SK-N-SH (cell line): ENCODE measurements at regions not wholly inside any gene's neighbourhood (a gene's known extent, or its start where the extent isn't known, plus 50 kb on each side); places are given as distances from the start of the nearest gene placed in this dataset.

Experiments
- CTCF ChIA-PET: fragments of 300-600, 350-600 bp; formaldehyde crosslinking; extraction: SDS; loops from one replicate; lab custom pipeline; 2021; lab: Yijun Ruan, JAX
- POLR2A ChIA-PET: fragments of 350-600 bp; sonication (Branson Sonifier 250); formaldehyde crosslinking; extraction: SDS; loops from one replicate; lab custom pipeline; 2020; ENCODE audit warnings: antibody characterized with exemption, inconsistent platforms; lab: Yijun Ruan, JAX
- DNase-seq: peaks from one replicate; pipeline ENCODE4 v3.0.0; 2012
- H2AFZ ChIP-seq: fragments of 200-600 bp; sonication (generic); 2 replicates; pipeline ENCODE4 v1.8.1; 2016; ENCODE audit warnings: antibody characterized with exemption, mild to moderate bottlenecking, low read depth
- H3F3A ChIP-seq: fragments of 200-600 bp; sonication (generic); replicated peaks from 2 replicates; pipeline ENCODE3; 2016; ENCODE audit warnings: antibody characterized with exemption, mild to moderate bottlenecking; ENCODE audit not compliant: insufficient read depth
- H3K27ac ChIP-seq, 2 experiments: fragments of 200-500 bp in 1 of 2; fragments of 200-600 bp in 1 of 2; sonication (Bioruptor generic) in 1 of 2; sonication (generic), shearing (Covaris generic) in 1 of 2; 2 replicates each; pipeline versions ENCODE4 v1.5.1 to v1.6.1; 2014 to 2016; ENCODE audit warnings: low read depth in 2 of 2, inconsistent platforms in 1 of 2, low read length in 1 of 2, mild to moderate bottlenecking in 1 of 2, mixed read lengths in 1 of 2
- H3K27me3 ChIP-seq: fragments of 200-600 bp; sonication (generic), shearing (Covaris generic); 2 replicates; pipeline ENCODE4 v1.6.1; 2016; ENCODE audit warnings: mixed run types; ENCODE audit not compliant: insufficient read depth
- H3K36me3 ChIP-seq, 2 experiments: fragments of 200-500 bp in 1 of 2; fragments of 200-600 bp in 1 of 2; sonication (Bioruptor generic) in 1 of 2; sonication (generic) in 1 of 2; replicated peaks in 1 of 2; 2 replicates each; pipeline versions ENCODE3 to v1.5.1; 2014 to 2016; ENCODE audit warnings: low read length in 1 of 2, mild to moderate bottlenecking in 1 of 2; ENCODE audit not compliant: insufficient read depth in 2 of 2, control insufficient read depth in 1 of 2
- H3K4me1 ChIP-seq, 2 experiments: fragments of 200-500 bp in 1 of 2; fragments of 200-600 bp in 1 of 2; sonication (Bioruptor generic) in 1 of 2; sonication (generic), shearing (Covaris generic) in 1 of 2; 2 replicates each; pipeline versions ENCODE4 v1.5.1 to v1.6.1; 2014 to 2016; ENCODE audit warnings: low read depth in 1 of 2, low read length in 1 of 2, mixed run types in 1 of 2; ENCODE audit not compliant: insufficient read depth in 2 of 2, control insufficient read depth in 1 of 2
- H3K4me2 ChIP-seq: fragments of 200-600 bp; sonication (generic), shearing (Covaris generic); 2 replicates; pipeline ENCODE4 v1.6.1; 2017; ENCODE audit warnings: mixed run types
- H3K4me3 ChIP-seq, 2 experiments: fragments of 200-500 bp in 1 of 2; fragments of 200-600 bp in 1 of 2; sonication (Bioruptor generic) in 1 of 2; sonication (generic), shearing (Covaris generic) in 1 of 2; 2 replicates each; pipeline versions ENCODE4 v1.5.1 to v1.8.1; 2014 to 2016; ENCODE audit warnings: low read depth in 2 of 2, inconsistent platforms in 1 of 2, low read length in 1 of 2, mild to moderate bottlenecking in 1 of 2, mixed read lengths in 1 of 2, moderate library complexity in 1 of 2
- H3K79me2 ChIP-seq: fragments of 200-600 bp; sonication (generic); 2 replicates; pipeline ENCODE4 v1.8.1; 2017; ENCODE audit warnings: mild to moderate bottlenecking; ENCODE audit not compliant: insufficient read depth
- H3K9ac ChIP-seq: fragments of 200-600 bp; sonication (generic); 2 replicates; pipeline ENCODE4 v1.6.1; 2017; ENCODE audit warnings: mixed run types
- H3K9me2 ChIP-seq: fragments of 200-600 bp; sonication (generic); 2 replicates; pipeline ENCODE4 v1.6.1; 2017; ENCODE audit warnings: mixed run types
- H3K9me3 ChIP-seq: fragments of 200-600 bp; sonication (generic); 2 replicates; pipeline ENCODE4 v1.6.1; 2017; ENCODE audit warnings: mixed run types, mild to moderate bottlenecking, moderate library complexity
- H4K20me1 ChIP-seq: fragments of 200-600 bp; sonication (generic); 2 replicates; pipeline ENCODE4 v1.6.1; 2017; ENCODE audit warnings: mild to moderate bottlenecking, mixed run types; ENCODE audit not compliant: insufficient read depth
- CHD2 ChIP-seq: fragments of 150-350 bp; IDR thresholded peaks from 2 replicates; pipeline ENCODE4 v1.6.1; 2018; ENCODE audit warnings: low read length; ENCODE audit not compliant: partially characterized antibody
- ELF1 ChIP-seq: IDR thresholded peaks from 2 replicates; pipeline ENCODE4 v1.4.0; 2012
- EP300 ChIP-seq, 2 experiments: IDR thresholded peaks; 2 replicates each; pipeline versions ENCODE4 v1.4.0 to v1.6.1; 2012; ENCODE audit warnings: borderline replicate concordance in 1 of 2, low read depth in 1 of 2, low read length in 1 of 2
- FOXJ3 ChIP-seq: sonication (generic); formaldehyde crosslinking; IDR thresholded peaks from 2 replicates; pipeline ENCODE4 v1.5.1; 2020; ENCODE audit warnings: mild to moderate bottlenecking, missing genetic modification reagents
- FOXM1 ChIP-seq: IDR thresholded peaks from 2 replicates; pipeline ENCODE4 v1.4.0; 2012; ENCODE audit warnings: low read depth, mild to moderate bottlenecking
- GATA2 ChIP-seq: sonication (generic); formaldehyde crosslinking; IDR thresholded peaks from 2 replicates; pipeline ENCODE4 v1.5.0; 2020; ENCODE audit warnings: mild to moderate bottlenecking, missing genetic modification reagents
- JUND ChIP-seq: IDR thresholded peaks from 2 replicates; pipeline ENCODE4 v1.4.0; 2012
- NRF1 ChIP-seq: IDR thresholded peaks from 2 replicates; pipeline ENCODE4 v1.6.1; 2012; ENCODE audit warnings: low read depth, mild to moderate bottlenecking, low read length
- POLR2AphosphoS5 ChIP-seq: IDR thresholded peaks from 2 replicates; pipeline ENCODE4 v1.6.1; 2012; ENCODE audit warnings: low read depth, low read length
- SIN3A ChIP-seq: IDR thresholded peaks from 2 replicates; pipeline ENCODE4 v1.6.1; 2012; ENCODE audit warnings: low read depth, mild to moderate bottlenecking, low read length, moderate library complexity, borderline replicate concordance
- TCF12 ChIP-seq: IDR thresholded peaks from 2 replicates; pipeline ENCODE4 v1.4.0; 2012
- TEAD4 ChIP-seq: IDR thresholded peaks from 2 replicates; pipeline ENCODE4 v1.4.0; 2012; ENCODE audit warnings: mild to moderate bottlenecking, borderline replicate concordance; ENCODE audit not compliant: insufficient read depth
- WGBS: methylation state at CpG from one replicate; pipeline ENCODE4 v1.1.6; 2017; ENCODE audit warnings: low lambda C conversion rate; 5-methylcytosine and 5-hydroxymethylcytosine counted together
- TF ChIP-seq, protein P1 (sequence below): fragments of 150-350 bp; IDR thresholded peaks from 2 replicates; pipeline ENCODE4 v1.6.1; 2016; ENCODE audit warnings: mild to moderate bottlenecking, low read depth, low read length
- TF ChIP-seq, protein P2 (sequence below): IDR thresholded peaks from 2 replicates; pipeline ENCODE4 v1.4.0; 2012; ENCODE audit warnings: low read depth
- TF ChIP-seq, protein P3 (sequence below): fragments of 150-350 bp; IDR thresholded peaks from 2 replicates; pipeline ENCODE4 v1.6.1; 2017; ENCODE audit warnings: antibody characterized with exemption, low read length, low read depth, borderline replicate concordance
- TF ChIP-seq, protein P4 (sequence below): IDR thresholded peaks from 2 replicates; pipeline ENCODE4 v1.6.1; 2012; ENCODE audit warnings: mild to moderate bottlenecking, low read depth, low read length, moderate library complexity
- TF ChIP-seq, protein P5 (sequence below): IDR thresholded peaks from 2 replicates; pipeline ENCODE4 v1.4.0; 2012; ENCODE audit warnings: low read depth, borderline replicate concordance

DNA sequence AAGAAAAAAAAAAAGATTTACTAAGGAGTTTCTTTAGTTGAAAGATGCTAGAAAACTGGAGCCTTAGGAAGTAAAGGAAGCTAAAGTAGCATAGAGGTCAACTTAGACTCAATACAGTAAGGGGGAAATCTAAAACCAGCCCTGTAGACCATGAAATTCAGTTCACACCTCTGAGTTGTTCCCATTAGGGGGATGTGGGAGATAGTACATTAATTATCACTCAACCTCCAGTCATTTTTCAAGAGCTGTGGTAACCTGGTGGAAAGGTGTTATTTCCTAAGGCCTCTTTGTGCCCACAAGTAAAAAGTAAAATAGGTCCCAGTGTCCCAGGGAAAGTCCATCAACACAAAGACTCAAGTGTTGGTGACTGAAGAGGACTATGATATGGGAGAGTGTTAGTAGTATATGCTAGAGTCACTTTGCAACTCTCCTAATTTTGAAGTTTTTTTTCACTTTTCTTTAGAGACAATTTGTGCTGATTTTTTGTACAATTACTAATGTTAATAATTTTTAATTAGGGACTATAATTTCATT, 1274.4 kb upstream of the EPHA6 start (continued):
- TF ChIP-seq, protein P1, sequence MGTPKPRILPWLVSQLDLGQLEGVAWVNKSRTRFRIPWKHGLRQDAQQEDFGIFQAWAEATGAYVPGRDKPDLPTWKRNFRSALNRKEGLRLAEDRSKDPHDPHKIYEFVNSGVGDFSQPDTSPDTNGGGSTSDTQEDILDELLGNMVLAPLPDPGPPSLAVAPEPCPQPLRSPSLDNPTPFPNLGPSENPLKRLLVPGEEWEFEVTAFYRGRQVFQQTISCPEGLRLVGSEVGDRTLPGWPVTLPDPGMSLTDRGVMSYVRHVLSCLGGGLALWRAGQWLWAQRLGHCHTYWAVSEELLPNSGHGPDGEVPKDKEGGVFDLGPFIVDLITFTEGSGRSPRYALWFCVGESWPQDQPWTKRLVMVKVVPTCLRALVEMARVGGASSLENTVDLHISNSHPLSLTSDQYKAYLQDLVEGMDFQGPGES, result no peak

DNA sequence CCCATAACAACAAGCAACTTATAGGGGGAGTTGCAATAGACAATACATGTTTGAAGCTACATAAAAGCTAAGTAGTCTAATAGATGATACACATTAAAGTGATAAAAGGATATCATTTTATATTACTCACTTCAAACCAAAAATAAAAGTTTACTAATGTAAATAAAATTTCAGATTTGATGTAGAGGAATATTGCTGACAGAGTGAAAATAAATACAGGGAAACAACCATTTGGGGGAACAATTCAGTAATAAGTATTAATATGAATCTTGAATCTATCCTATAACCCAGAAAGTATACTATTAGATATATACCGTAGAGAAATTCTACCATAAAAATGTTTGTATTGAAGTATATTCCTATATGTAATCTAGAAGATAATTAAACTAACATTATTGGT, 1248.9 kb upstream of the EPHA6 start:
- no peak for TF ChIP-seq NRF1
- no peak for TF ChIP-seq EP300 (IDR thresholded peaks at IDR 0.05; ENCODE audit: borderline replicate concordance in 1 of 2, low read depth in 1 of 2, low read length in 1 of 2)
- TF ChIP-seq FOXJ3 (CRISPR knock-in tag), result no peak
- TF ChIP-seq ELF1, result no peak
- TF ChIP-seq JUND, result no peak
- TF ChIP-seq, protein P1, result no peak
- TF ChIP-seq, all 33 proteins: peak for 0
- Histone ChIP-seq H3K27me3 (no peaks in the 10 kb centered on the region), H4K20me1 (no peaks in the 10 kb centered on the region), H2AFZ (no peak overlapping the region), H3K4me3 (no peak overlapping the region), H3K4me2 (no peak overlapping the region), H3K79me2 (no peaks in the 10 kb centered on the region), H3K9me3 (no peaks in the 10 kb centered on the region), H3K9me2 (no peaks in the 10 kb centered on the region; the same call in 1 of the 2 replicates), H3K27ac (no peak overlapping the region), H3K4me1 (no peaks in the 10 kb centered on the region), H3K36me3 (no peaks in the 10 kb centered on the region), H3F3A (no peaks in the 10 kb centered on the region), H3K9ac (no peak overlapping the region)
- DNase-seq, result no peak
- 5% methylated on average over 1 of the region's 1 CpG for WGBS
- POLR2A ChIA-PET, result no interaction called here
- CTCF ChIA-PET, result no interaction called here

DNA sequence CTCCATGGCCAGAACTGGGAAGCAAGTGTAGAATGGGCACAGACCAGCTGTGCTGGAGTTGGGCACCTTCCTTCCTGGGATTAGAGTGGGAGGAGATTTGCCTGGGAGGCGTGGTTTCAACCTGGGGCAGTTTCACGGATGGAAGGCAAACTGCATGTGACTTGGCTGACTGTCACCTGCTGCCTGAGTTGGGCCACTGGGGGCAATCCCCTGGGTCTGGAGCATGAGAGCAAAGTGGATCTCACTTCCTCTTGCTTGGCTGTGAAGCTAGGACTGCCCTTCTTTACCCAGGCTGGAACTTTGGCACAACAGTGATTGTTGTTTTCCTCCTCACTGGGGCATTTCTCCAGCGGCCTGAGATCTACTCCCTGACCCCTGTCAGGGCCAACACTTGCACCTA, 1247.0 kb upstream of the EPHA6 start:
- Histone ChIP-seq H2AFZ (no peak overlapping the region), H3K9me3 (no peaks in the 10 kb centered on the region), H3F3A (no peaks in the 10 kb centered on the region), H3K27me3 (no peaks in the 10 kb centered on the region), H3K4me2 (no peak overlapping the region), H3K9me2 (no peaks in the 10 kb centered on the region; the same call in 1 of the 2 replicates), H3K4me3 (no peak overlapping the region), H3K79me2 (no peaks in the 10 kb centered on the region), H4K20me1 (no peaks in the 10 kb centered on the region), H3K9ac (no peak overlapping the region), H3K4me1 (no peaks in the 10 kb centered on the region), H3K36me3 (no peaks in the 10 kb centered on the region), H3K27ac (no peak overlapping the region)
- DNase-seq, result no peak
- POLR2A ChIA-PET, result no interaction called here
- WGBS, result 17% methylated on average over 2 of the region's 3 CpGs
- CTCF ChIA-PET, result interaction anchor here (1.2 kb wide), 1 partner anchor 14 kb away, joined by 3 read pairs; no protein-coding TSS in a partner anchor
- TF ChIP-seq, protein P2, sequence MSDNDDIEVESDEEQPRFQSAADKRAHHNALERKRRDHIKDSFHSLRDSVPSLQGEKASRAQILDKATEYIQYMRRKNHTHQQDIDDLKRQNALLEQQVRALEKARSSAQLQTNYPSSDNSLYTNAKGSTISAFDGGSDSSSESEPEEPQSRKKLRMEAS, result no peak
- no peak for TF ChIP-seq JUND
- no peak for TF ChIP-seq FOXM1
- TF ChIP-seq CHD2, result no peak
- TF ChIP-seq GATA2 (CRISPR knock-in tag), result no peak
- TF ChIP-seq, protein P3, sequence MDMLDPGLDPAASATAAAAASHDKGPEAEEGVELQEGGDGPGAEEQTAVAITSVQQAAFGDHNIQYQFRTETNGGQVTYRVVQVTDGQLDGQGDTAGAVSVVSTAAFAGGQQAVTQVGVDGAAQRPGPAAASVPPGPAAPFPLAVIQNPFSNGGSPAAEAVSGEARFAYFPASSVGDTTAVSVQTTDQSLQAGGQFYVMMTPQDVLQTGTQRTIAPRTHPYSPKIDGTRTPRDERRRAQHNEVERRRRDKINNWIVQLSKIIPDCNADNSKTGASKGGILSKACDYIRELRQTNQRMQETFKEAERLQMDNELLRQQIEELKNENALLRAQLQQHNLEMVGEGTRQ, result no peak
- no peak for TF ChIP-seq TCF12
- no peak for TF ChIP-seq POLR2AphosphoS5
- TF ChIP-seq SIN3A, result no peak
- no peak for TF ChIP-seq TEAD4
- TF ChIP-seq, protein P4, sequence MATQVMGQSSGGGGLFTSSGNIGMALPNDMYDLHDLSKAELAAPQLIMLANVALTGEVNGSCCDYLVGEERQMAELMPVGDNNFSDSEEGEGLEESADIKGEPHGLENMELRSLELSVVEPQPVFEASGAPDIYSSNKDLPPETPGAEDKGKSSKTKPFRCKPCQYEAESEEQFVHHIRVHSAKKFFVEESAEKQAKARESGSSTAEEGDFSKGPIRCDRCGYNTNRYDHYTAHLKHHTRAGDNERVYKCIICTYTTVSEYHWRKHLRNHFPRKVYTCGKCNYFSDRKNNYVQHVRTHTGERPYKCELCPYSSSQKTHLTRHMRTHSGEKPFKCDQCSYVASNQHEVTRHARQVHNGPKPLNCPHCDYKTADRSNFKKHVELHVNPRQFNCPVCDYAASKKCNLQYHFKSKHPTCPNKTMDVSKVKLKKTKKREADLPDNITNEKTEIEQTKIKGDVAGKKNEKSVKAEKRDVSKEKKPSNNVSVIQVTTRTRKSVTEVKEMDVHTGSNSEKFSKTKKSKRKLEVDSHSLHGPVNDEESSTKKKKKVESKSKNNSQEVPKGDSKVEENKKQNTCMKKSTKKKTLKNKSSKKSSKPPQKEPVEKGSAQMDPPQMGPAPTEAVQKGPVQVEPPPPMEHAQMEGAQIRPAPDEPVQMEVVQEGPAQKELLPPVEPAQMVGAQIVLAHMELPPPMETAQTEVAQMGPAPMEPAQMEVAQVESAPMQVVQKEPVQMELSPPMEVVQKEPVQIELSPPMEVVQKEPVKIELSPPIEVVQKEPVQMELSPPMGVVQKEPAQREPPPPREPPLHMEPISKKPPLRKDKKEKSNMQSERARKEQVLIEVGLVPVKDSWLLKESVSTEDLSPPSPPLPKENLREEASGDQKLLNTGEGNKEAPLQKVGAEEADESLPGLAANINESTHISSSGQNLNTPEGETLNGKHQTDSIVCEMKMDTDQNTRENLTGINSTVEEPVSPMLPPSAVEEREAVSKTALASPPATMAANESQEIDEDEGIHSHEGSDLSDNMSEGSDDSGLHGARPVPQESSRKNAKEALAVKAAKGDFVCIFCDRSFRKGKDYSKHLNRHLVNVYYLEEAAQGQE, result no peak
- TF ChIP-seq, protein P5, sequence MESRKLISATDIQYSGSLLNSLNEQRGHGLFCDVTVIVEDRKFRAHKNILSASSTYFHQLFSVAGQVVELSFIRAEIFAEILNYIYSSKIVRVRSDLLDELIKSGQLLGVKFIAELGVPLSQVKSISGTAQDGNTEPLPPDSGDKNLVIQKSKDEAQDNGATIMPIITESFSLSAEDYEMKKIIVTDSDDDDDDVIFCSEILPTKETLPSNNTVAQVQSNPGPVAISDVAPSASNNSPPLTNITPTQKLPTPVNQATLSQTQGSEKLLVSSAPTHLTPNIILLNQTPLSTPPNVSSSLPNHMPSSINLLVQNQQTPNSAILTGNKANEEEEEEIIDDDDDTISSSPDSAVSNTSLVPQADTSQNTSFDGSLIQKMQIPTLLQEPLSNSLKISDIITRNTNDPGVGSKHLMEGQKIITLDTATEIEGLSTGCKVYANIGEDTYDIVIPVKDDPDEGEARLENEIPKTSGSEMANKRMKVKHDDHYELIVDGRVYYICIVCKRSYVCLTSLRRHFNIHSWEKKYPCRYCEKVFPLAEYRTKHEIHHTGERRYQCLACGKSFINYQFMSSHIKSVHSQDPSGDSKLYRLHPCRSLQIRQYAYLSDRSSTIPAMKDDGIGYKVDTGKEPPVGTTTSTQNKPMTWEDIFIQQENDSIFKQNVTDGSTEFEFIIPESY, result no peak
